Spinal cord (tissue), 9 donors: ENCODE measurements at regions not wholly inside any gene's neighbourhood (a gene's known extent, or its start where the extent isn't known, plus 50 kb on each side); places are given as distances from the start of the nearest gene placed in this dataset.

Source experiments
- DNase-seq, 6 donors: peaks; one replicate each; pipeline versions ENCODE4 v3.0.0 to v3.0.0-alpha.2; 2013 to 2015; ENCODE audit warnings: low spot score in 6 of 6, low read depth in 4 of 6
- H3K27ac ChIP-seq: one replicate; pipeline ENCODE4 v1.5.1; 2013; ENCODE audit warnings: low read depth, low read length, control low read depth
- H3K27me3 ChIP-seq: one replicate; pipeline ENCODE4 v1.6.1; 2013; ENCODE audit warnings: low read length; ENCODE audit not compliant: control insufficient read depth, insufficient read depth
- H3K36me3 ChIP-seq: one replicate; pipeline ENCODE4 v1.6.1; 2013; ENCODE audit warnings: low read length; ENCODE audit not compliant: control insufficient read depth, insufficient read depth
- H3K4me1 ChIP-seq: one replicate; pipeline ENCODE4 v1.6.1; 2013; ENCODE audit warnings: low read length; ENCODE audit not compliant: control insufficient read depth, insufficient read depth
- H3K4me3 ChIP-seq: one replicate; pipeline ENCODE4 v1.5.1; 2013; ENCODE audit warnings: low read depth, low read length, control low read depth
- H3K9me3 ChIP-seq: one replicate; pipeline ENCODE4 v1.6.1; 2013; ENCODE audit warnings: low read length; ENCODE audit not compliant: control insufficient read depth, insufficient read depth
- WGBS: methylation state at CpG from one replicate; pipeline ENCODE4 v1.1.5; 2013; ENCODE audit warnings: missing lambda C conversion rate; ENCODE audit not compliant: insufficient coverage; 5-methylcytosine and 5-hydroxymethylcytosine counted together
- donor health status: healthy.

DNA sequence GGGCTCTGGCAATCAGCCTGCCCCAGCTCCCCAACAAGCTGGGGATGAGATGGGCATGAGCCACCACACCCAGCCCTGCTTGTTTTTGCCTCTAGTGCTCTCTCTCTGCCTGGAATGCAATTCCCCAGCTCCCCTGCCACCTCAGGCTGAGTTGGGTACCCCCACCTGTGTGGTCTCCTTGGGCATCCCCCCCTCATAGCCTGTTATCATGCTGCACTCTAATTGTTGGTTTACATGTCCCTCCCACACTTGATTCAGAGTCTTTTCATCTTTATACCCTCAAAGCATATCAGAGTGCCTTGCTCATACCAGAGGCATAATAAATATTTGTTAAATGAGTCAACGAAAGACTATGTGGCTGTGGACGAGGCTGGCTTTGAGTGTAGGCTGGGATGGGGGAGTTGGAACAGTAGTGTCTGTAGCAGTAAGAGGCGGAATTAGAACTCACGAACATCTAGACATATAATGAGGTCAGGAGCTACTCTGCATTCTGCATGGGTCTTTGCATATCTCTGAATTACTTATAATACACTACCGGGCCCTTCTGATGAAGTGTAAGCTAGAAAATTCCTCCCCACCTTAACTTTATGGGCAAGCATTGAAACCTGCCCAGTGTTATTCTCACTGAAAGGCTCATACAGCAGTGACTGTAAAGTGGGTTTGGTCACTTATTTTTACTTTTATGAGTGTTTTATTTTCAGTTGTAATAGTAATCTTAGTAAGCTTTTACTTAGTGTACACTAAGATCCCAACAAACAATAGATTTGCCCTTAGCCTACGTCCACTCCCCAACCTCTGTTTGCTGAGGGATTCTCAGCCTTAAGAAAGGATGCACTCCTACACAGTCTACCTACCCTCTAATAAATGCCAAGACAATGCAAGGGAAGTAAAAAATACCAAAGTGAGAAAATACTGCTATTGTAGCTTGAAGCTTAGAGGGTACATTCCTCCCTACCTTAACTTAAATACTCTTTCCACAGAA is 58.7 kb downstream of the EDN1 start:
- H3K27ac ChIP-seq = no peak overlapping the region
- H3K4me1 ChIP-seq = no peaks in the 10 kb centered on the region
- no peak for DNase-seq
- H3K27me3 ChIP-seq = no peaks in the 10 kb centered on the region
- no peak overlapping the region for H3K4me3 ChIP-seq
- H3K36me3 ChIP-seq = no peaks in the 10 kb centered on the region
- peaks cover 3% of the 10 kb centered on the region for H3K9me3 ChIP-seq
- no CpG with 5 or more reads among the region's 6 CpGs for WGBS

DNA sequence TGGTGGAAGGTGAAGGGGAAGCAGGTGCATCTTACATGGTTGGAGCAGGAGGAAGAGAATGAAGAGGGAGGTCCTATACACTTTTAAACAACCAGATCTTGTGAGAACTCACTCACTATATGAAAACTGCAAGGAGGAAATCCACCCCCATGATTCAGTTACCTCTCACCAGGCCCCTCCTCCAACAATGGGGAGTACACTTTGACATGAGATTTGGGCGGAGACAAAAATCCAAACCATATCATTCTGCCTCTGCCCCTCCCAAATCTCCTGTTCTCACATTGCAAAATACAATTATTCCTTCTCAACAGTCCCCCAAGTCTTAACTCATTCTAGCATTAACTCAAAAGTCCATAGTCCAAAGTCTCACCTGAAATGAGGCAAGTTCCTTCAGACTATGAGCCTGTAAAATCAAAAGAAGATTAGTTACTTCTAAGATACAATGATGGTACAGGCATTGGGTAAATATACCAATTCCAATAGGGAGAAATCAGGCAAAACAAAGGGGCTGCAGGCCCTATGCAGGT is 60.5 kb downstream of the EDN1 start:
- H3K4me1 ChIP-seq = no peaks in the 10 kb centered on the region
- no peak overlapping the region for H3K27ac ChIP-seq
- peaks cover 3% of the 10 kb centered on the region for H3K9me3 ChIP-seq
- H3K4me3 ChIP-seq = no peak overlapping the region
- no peaks in the 10 kb centered on the region for H3K27me3 ChIP-seq
- WGBS = 100% methylated on average over 1 of the region's 1 CpG
- no peaks in the 10 kb centered on the region for H3K36me3 ChIP-seq
- DNase-seq = no peak

DNA sequence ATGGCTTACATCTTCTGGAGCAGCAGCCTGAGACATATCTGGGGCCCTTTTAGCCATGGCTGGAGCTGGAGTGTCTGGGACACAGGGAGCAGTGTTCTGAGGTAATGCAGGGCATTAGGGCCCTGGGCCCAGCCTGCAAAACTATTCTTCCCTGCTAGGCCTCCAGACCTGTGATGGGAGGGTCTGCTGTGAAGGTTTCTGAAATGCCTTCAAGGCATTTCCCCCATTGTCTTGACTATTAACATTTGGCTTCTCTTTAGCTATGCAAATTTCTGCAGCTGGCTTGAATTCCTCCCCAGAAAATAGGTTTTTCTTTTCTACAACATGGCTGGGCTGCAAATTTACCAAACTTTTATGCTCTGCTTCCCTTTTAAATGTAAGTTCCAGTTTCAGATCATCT is 61.5 kb downstream of the EDN1 start:
- no peaks in the 10 kb centered on the region for H3K36me3 ChIP-seq
- no peaks in the 10 kb centered on the region for H3K27me3 ChIP-seq
- no peak overlapping the region for H3K27ac ChIP-seq
- H3K9me3 ChIP-seq = peaks cover 3% of the 10 kb centered on the region
- no peaks in the 10 kb centered on the region for H3K4me1 ChIP-seq
- no peak for DNase-seq
- H3K4me3 ChIP-seq = no peak overlapping the region

DNA sequence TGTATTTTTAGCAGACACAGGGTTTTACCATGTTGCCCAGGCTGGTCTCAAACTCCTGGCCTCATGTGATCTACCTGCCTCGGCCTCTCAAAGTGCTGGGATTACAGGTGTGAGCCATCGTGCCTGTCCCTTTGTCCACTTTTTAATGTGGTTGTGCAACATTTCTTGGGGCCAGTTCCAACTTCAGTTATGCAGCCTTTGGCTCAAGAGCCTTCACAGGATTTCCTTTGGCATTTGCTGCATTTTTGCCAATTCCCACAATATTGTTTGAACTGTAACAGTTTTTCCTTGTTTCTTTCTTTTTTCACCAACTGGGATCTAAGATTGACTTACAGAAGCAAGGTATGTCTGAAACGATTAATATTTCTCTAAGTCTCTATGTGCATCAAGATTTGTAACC is 63.6 kb downstream of the EDN1 start:
- Histone ChIP-seq H3K36me3 (no peaks in the 10 kb centered on the region), H3K27me3 (no peaks in the 10 kb centered on the region), H3K9me3 (peaks cover 3% of the 10 kb centered on the region), H3K4me3 (no peak overlapping the region), H3K27ac (no peak overlapping the region), H3K4me1 (no peaks in the 10 kb centered on the region)
- WGBS = 100% methylated on average over 2 of the region's 3 CpGs
- no peak for DNase-seq

DNA sequence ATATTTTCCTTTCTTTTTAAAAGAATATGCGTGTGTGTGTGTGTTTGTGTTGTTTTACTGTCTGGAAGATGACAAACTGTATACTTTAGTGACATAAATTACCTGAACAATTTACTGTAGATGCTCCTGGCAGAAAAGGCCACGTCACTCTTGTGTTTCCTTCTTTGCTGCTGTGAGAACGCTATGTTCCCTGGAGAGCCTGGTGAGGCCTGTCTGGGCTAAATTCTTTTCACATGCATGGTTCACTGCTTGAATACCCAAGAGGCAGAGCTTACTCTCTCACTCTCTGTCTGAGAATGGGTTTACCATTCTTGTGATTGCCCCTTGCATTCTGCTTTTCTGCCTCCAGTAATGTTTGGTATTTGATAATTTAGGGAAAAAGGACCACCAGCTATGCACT is 64.3 kb downstream of the EDN1 start:
- Histone ChIP-seq H3K4me1 (no peaks in the 10 kb centered on the region), H3K27ac (no peak overlapping the region), H3K27me3 (no peaks in the 10 kb centered on the region), H3K36me3 (no peaks in the 10 kb centered on the region), H3K4me3 (no peak overlapping the region), H3K9me3 (peaks cover 3% of the 10 kb centered on the region)
- WGBS = 22% methylated on average over 1 of the region's 3 CpGs
- DNase-seq = peak in 1 of 6 donors; percentile 48

DNA sequence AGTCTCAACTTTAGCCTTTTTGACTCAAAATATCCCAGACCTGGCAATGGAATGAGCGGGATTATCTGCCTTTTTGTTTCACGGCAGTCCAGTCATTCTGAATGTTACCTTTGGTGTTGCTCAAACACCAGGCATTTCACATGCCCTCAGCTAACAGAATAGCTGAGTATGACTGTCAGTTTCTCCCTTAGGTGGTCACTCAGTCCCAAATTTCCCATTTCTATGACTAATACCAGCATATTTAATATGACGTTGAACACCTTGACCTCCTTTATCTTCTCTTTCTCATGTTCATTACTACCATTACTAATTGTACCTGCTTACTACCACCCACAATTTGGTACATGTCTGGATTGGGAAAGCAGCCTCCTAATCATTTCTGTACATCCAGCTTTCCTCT is 65.2 kb downstream of the EDN1 start:
- no peak overlapping the region for H3K4me3 ChIP-seq
- DNase-seq = no peak
- H3K4me1 ChIP-seq = no peaks in the 10 kb centered on the region
- H3K9me3 ChIP-seq = peaks cover 3% of the 10 kb centered on the region
- WGBS = 100% methylated on average over 3 of the region's 3 CpGs
- no peaks in the 10 kb centered on the region for H3K27me3 ChIP-seq
- no peaks in the 10 kb centered on the region for H3K36me3 ChIP-seq
- H3K27ac ChIP-seq = no peak overlapping the region

DNA sequence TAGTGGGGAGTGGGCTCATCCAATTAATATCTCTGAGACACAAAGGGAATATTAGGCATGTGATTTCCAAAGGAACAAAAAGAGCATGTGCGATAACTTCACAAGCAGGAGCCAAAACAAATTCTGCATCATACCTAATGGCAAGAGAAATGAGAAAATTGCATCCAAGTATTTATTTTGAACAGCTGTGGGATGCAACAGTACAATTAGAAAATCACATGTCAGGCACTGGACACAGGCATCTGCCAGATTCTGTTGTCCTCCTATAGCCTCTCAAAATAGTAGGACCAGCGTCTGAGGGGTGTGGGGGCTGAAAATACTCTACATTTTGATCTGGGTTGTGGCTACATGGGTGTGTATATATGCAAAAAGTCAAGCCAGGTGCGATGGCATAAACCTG is 66.3 kb downstream of the EDN1 start:
- H3K27me3 ChIP-seq = no peaks in the 10 kb centered on the region
- no peak overlapping the region for H3K27ac ChIP-seq
- DNase-seq = no peak
- H3K9me3 ChIP-seq = peaks cover 3% of the 10 kb centered on the region
- WGBS = 93% methylated on average over 2 of the region's 3 CpGs
- H3K4me3 ChIP-seq = no peak overlapping the region
- no peaks in the 10 kb centered on the region for H3K36me3 ChIP-seq
- H3K4me1 ChIP-seq = no peaks in the 10 kb centered on the region

DNA sequence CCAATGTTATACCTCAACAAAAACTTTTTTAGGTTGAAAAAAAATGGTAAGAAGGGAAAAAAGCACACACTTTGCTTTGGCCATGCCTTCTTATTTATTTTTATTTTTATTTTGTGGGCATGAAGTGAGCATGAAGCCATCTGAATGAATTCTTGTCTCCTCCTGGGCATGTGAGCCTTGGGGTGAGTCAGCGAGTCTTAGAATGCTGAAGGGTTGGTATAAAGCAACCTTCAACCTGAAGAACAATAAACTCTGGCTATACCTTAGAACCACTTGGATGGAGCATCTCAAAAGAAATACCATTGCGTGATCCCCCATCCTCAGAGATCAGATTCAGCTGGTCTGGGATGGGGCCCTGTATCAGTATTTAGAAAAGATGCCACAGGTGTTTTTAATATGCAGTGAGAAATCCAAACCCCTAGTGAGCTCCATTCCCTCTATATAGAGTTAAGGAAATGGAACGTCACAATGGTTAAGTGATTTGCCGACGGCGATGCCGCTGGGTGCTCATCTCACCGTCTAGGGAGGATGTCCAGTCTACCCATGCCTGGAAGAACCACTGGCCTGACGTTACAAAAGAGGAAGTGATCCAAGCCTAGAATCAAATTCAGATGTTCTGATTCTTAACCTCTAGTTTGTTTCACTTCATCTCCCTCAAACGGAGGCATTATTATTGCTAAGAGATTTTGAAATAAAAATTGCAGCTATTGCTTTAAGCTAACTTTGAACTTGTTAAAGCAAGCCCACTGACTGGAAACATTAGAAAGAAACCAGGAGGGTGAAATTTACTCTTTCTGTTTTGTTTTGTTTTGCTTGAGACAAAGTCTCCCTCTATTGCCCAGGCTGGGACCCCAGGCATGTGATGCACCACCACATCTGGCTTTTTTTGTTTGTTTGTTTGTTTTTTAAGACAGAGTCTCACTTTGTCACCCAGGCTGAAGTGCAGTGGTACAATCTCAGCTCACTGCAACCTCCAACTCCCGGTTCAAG is 67.1 kb downstream of the EDN1 start:
- 80% methylated on average over 4 of the region's 11 CpGs for WGBS
- Histone ChIP-seq H3K27me3 (no peaks in the 10 kb centered on the region), H3K4me1 (no peaks in the 10 kb centered on the region), H3K36me3 (no peaks in the 10 kb centered on the region), H3K27ac (no peak overlapping the region), H3K9me3 (no peaks in the 10 kb centered on the region), H3K4me3 (no peak overlapping the region)
- DNase-seq = peak in 1 of 6 donors; percentile 3

DNA sequence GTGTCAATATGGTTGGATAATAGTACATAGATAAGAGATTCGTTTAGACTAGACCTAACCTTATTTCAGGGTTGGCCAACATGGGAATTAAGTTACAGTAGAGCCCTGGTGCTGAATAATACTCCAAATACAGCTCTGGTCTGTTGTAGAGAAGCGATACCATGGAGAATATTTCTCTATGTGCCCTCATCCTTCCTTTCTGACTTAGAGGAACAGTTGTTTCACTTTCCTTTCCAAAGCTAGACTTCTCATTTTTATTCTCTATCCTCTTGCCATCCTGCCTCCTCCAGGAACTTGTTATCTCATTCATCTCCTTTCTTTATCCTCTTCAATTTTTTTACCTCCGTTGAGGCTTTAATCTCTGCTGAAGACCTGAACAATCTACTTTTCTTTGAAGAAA is 68.9 kb downstream of the EDN1 start:
- DNase-seq = no peak
- Histone ChIP-seq H3K4me3 (no peak overlapping the region), H3K27me3 (no peaks in the 10 kb centered on the region), H3K9me3 (no peaks in the 10 kb centered on the region), H3K27ac (no peak overlapping the region), H3K4me1 (no peaks in the 10 kb centered on the region), H3K36me3 (no peaks in the 10 kb centered on the region)
- 88% methylated on average over 1 of the region's 3 CpGs for WGBS
